IMR-90 (cell line): ENCODE measurements at regions not wholly inside any gene's neighbourhood (a gene's known extent, or its start where the extent isn't known, plus 50 kb on each side); places are given as distances from the start of the nearest gene placed in this dataset.
A peak's percentile ranks its signal among the peaks of the same experiment; 100 is the strongest.

ENCODE experiments used
- ATAC-seq: fragments of 200-7000 bp; cut with Tn5 transposase; 2 replicates; pipeline ENCODE4 v1.9.1; 2020; ENCODE audit warnings: low read depth, mild to moderate bottlenecking, moderate library complexity
- BruUV-seq: library from RNA; stranded (reverse); fragments of 400-500 nt; replicated peaks from 2 replicates; lab custom pipeline; 2021; lab: Mats Ljungman, UMichigan
- CTCF ChIA-PET: fragments of 300-600 bp; formaldehyde crosslinking; extraction: SDS; loops from one replicate; lab custom pipeline; 2021; ENCODE audit warnings: antibody characterized with exemption; lab: Yijun Ruan, JAX
- POLR2A ChIA-PET: fragments of 300-600 bp; sonication (Branson Sonifier 250); formaldehyde crosslinking; loops from one replicate; lab custom pipeline; 2022; ENCODE audit warnings: antibody characterized with exemption; ENCODE audit not compliant: unreplicated experiment; lab: Charles Lee
- DNase-seq: peaks from one replicate; pipeline ENCODE4 v3.0.0; 2013
- H2AFZ ChIP-seq: replicated peaks from 2 replicates; pipeline ENCODE3; 2013; ENCODE audit warnings: low read length, mild to moderate bottlenecking; ENCODE audit not compliant: poor library complexity
- H2AK5ac ChIP-seq: 2 replicates; pipeline ENCODE4 v1.6.1; 2013; ENCODE audit warnings: low read depth, low read length, inconsistent platforms
- H2AK9ac ChIP-seq: replicated peaks from 2 replicates; pipeline ENCODE3; 2013; ENCODE audit warnings: mild to moderate bottlenecking, low read depth, low read length, moderate library complexity; ENCODE audit not compliant: poor library complexity
- H2BK120ac ChIP-seq: 2 replicates; pipeline ENCODE4 v1.6.1; 2013; ENCODE audit warnings: low read depth, low read length, inconsistent platforms
- H2BK15ac ChIP-seq: 3 replicates; pipeline ENCODE4 v1.6.1; 2013; ENCODE audit warnings: low read depth, low read length, inconsistent platforms
- H2BK20ac ChIP-seq: 2 replicates; pipeline ENCODE4 v1.6.1; 2013; ENCODE audit warnings: low read depth, mild to moderate bottlenecking, inconsistent platforms, low read length, moderate library complexity
- H2BK5ac ChIP-seq: 2 replicates; pipeline ENCODE4 v1.6.1; 2013; ENCODE audit warnings: mild to moderate bottlenecking, low read depth, low read length, inconsistent platforms; ENCODE audit not compliant: poor library complexity, severe bottlenecking
- H3K14ac ChIP-seq: replicated peaks from 2 replicates; pipeline ENCODE4 v1.6.1; 2013; ENCODE audit warnings: low read depth, low read length, inconsistent platforms
- H3K18ac ChIP-seq: 2 replicates; pipeline ENCODE4 v1.6.1; 2013; ENCODE audit warnings: low read depth, low read length, control low read depth
- H3K23ac ChIP-seq: 2 replicates; pipeline ENCODE4 v1.6.1; 2013; ENCODE audit warnings: low read depth, low read length, inconsistent platforms
- H3K27ac ChIP-seq: 2 replicates; pipeline ENCODE4 v1.5.1; 2013; ENCODE audit warnings: mild to moderate bottlenecking, control low read depth, low read length; ENCODE audit not compliant: insufficient read depth
- H3K27me3 ChIP-seq: 2 replicates; pipeline ENCODE4 v1.6.1; 2013; ENCODE audit warnings: low read length; ENCODE audit not compliant: control insufficient read depth, insufficient read depth
- H3K36me3 ChIP-seq: 2 replicates; pipeline ENCODE4 v1.6.1; 2013; ENCODE audit warnings: low read length, mixed read lengths; ENCODE audit not compliant: control insufficient read depth, insufficient read depth
- H3K4ac ChIP-seq: 2 replicates; pipeline ENCODE4 v1.6.1; 2013; ENCODE audit warnings: low read depth, low read length, inconsistent platforms
- H3K4me1 ChIP-seq: 2 replicates; pipeline ENCODE4 v1.6.1; 2013; ENCODE audit warnings: low read length, mixed read lengths; ENCODE audit not compliant: control insufficient read depth, insufficient read depth
- H3K4me2 ChIP-seq: 2 replicates; pipeline ENCODE4 v1.6.1; 2013; ENCODE audit warnings: low read depth, mild to moderate bottlenecking, control low read depth, low read length, moderate library complexity
- H3K4me3 ChIP-seq: 2 replicates; pipeline ENCODE4 v1.5.1; 2013; ENCODE audit warnings: low read depth, mild to moderate bottlenecking, control low read depth, low read length, moderate library complexity; ENCODE audit not compliant: insufficient read depth
- H3K56ac ChIP-seq: 2 replicates; pipeline ENCODE4 v1.6.1; 2013; ENCODE audit warnings: low read length, inconsistent platforms; ENCODE audit not compliant: insufficient read depth; ENCODE audit errors: extremely low read depth
- H3K79me1 ChIP-seq, 2 experiments: 2 replicates each; pipeline ENCODE4 v1.6.1; 2013; ENCODE audit warnings: low read length in 2 of 2, inconsistent platforms in 1 of 2, low read depth in 1 of 2
- H3K9ac ChIP-seq: 2 replicates; pipeline ENCODE4 v1.6.1; 2013; ENCODE audit warnings: low read depth, low read length, control low read depth
- H3K9me1 ChIP-seq: 2 replicates; pipeline ENCODE4 v1.6.1; 2013; ENCODE audit warnings: low read length, inconsistent platforms; ENCODE audit not compliant: insufficient read depth
- H3K9me3 ChIP-seq: 2 replicates; pipeline ENCODE4 v1.6.1; 2013; ENCODE audit warnings: low read length; ENCODE audit not compliant: control insufficient read depth, insufficient read depth
- H4K20me1 ChIP-seq: 2 replicates; pipeline ENCODE4 v1.6.1; 2013; ENCODE audit warnings: low read length, inconsistent platforms; ENCODE audit not compliant: insufficient read depth
- H4K5ac ChIP-seq: 2 replicates; pipeline ENCODE4 v1.6.1; 2013; ENCODE audit warnings: mild to moderate bottlenecking, low read depth, low read length, control low read depth
- H4K8ac ChIP-seq, 2 experiments: 2 replicates each; pipeline ENCODE4 v1.6.1; 2013; ENCODE audit warnings: low read depth in 2 of 2, low read length in 2 of 2, control low read depth in 1 of 2, inconsistent platforms in 1 of 2
- H4K91ac ChIP-seq: 2 replicates; pipeline ENCODE4 v1.6.1; 2013; ENCODE audit warnings: low read depth, low read length, inconsistent platforms; ENCODE audit not compliant: insufficient read depth
- CEBPB ChIP-seq: IDR thresholded peaks from 2 replicates; pipeline ENCODE4 v1.6.1; 2012; ENCODE audit warnings: low read depth, low read length, improper control_type of control experiment
- MAZ ChIP-seq: IDR thresholded peaks from 2 replicates; pipeline ENCODE4 v1.6.1; 2012; ENCODE audit warnings: low read depth, mild to moderate bottlenecking, low read length, improper control_type of control experiment, moderate library complexity, borderline replicate concordance
- MXI1 ChIP-seq: IDR thresholded peaks from 2 replicates; pipeline ENCODE4 v1.6.1; 2012; ENCODE audit warnings: low read depth, mild to moderate bottlenecking, low read length, moderate library complexity, borderline replicate concordance
- POLR2A ChIP-seq: IDR thresholded peaks from 2 replicates; pipeline ENCODE4 v1.6.1; 2012; ENCODE audit warnings: mild to moderate bottlenecking, low read depth, low read length
- RCOR1 ChIP-seq: IDR thresholded peaks from 2 replicates; pipeline ENCODE4 v1.6.1; 2012; ENCODE audit warnings: mild to moderate bottlenecking, low read length, improper control_type of control experiment; ENCODE audit not compliant: insufficient replicate concordance
- SMC3 ChIP-seq: fragments of 150-350 bp; IDR thresholded peaks from 2 replicates; pipeline ENCODE4 v1.6.1; 2016; ENCODE audit warnings: low read depth, mild to moderate bottlenecking, antibody characterized with exemption, low read length, moderate library complexity
- WGBS, 2 experiments: methylation state at CpG; one replicate each; pipeline versions ENCODE4 v1.1.5 to v1.1.7; 2013; ENCODE audit warnings: missing lambda C conversion rate in 2 of 2; ENCODE audit not compliant: insufficient read length in 1 of 2; ENCODE audit errors: extremely low coverage in 2 of 2; 5-methylcytosine and 5-hydroxymethylcytosine counted together
- dilution Hi-C: fragments of 300-500 bp; cut with HindIII; formaldehyde crosslinking; loops from one replicate; pipeline ENCODE4 v1.14.3; 2018; ENCODE audit warnings: low sequenced_read_pairs; ENCODE audit not compliant: unreplicated experiment
- in situ Hi-C: fragments of 300-500 bp; cut with MboI; formaldehyde crosslinking; loops from 3 replicates; pipeline ENCODE4 v1.14.3; 2019; ENCODE audit warnings: low sequenced_read_pairs, inconsistent platforms, mixed read lengths
- intact Hi-C: fragments of 100-400 bp; cut with micrococcal nuclease; formaldehyde crosslinking; loops from 2 replicates; pipeline ENCODE4 v1.10.0; 2022

- ATAC-seq (no peak), DNase-seq (no peak)
- no peak overlapping the region for H2AFZ ChIP-seq
- no peaks in the 10 kb centered on the region for H3K4me1 ChIP-seq
- H3K18ac ChIP-seq: no peak overlapping the region
- H2BK20ac ChIP-seq: no peak overlapping the region
- no peaks in the 10 kb centered on the region for H3K9me3 ChIP-seq
- no peaks in the 10 kb centered on the region for H3K27me3 ChIP-seq
- no peak overlapping the region for H3K4ac ChIP-seq
- H2AK5ac ChIP-seq: no peak overlapping the region
- H4K5ac ChIP-seq: no peak overlapping the region
- no peak overlapping the region for H3K4me2 ChIP-seq
- peak; percentile 16; the same call in 1 of the 2 replicates for TF ChIP-seq CEBPB
- no peak for TF ChIP-seq POLR2A
- no peak for TF ChIP-seq SMC3
- TF ChIP-seq MAZ: no peak
- TF ChIP-seq MXI1: no peak
- no peak for TF ChIP-seq RCOR1
- no peaks in the 10 kb centered on the region for H3K79me1 ChIP-seq
- no peak overlapping the region for H2BK5ac ChIP-seq
- no peak overlapping the region for H3K9ac ChIP-seq
- in situ Hi-C loops (no loop called here), dilution Hi-C loops (no loop called here), intact Hi-C loops (no loop called here)
- no peaks in the 10 kb centered on the region for H3K9me1 ChIP-seq
- no peak overlapping the region for H2AK9ac ChIP-seq
- H3K14ac ChIP-seq: no peak overlapping the region
- no peak overlapping the region for H3K56ac ChIP-seq
- no peak overlapping the region for H2BK120ac ChIP-seq
- no peaks in the 10 kb centered on the region for H4K20me1 ChIP-seq
- H3K36me3 ChIP-seq: no peaks in the 10 kb centered on the region
- H4K8ac ChIP-seq: no peak overlapping the region
- no CpG with 5 or more reads among the region's 1 CpG for whole genome bisulfite sequencing, 2 experiments
- CTCF ChIA-PET: no interaction called here
- no peak overlapping the region for H3K27ac ChIP-seq
- H3K23ac ChIP-seq: no peak overlapping the region
- no peak overlapping the region for H4K91ac ChIP-seq
- H3K4me3 ChIP-seq: no peak overlapping the region
- POLR2A ChIA-PET: no interaction called here
- H2BK15ac ChIP-seq: no peak overlapping the region
- no TSS peak for BruUV-seq
These were observed 649.4 kb upstream of the CXADR start for GRCh38 chr21:16863362-16863905.
